UCSD-AML1 (cell line): ENCODE measurements at regions not wholly inside any gene's neighbourhood (a gene's known extent, or its start where the extent isn't known, plus 50 kb on each side); places are given as distances from the start of the nearest gene placed in this dataset.

Source experiments
- DNase-seq: peaks from one replicate; lab custom pipeline; 2025; ENCODE audit not compliant: unreplicated experiment; lab: John Stamatoyannopoulos, UW

- DNase-seq: no peak
Observed at GRCh38 chr22:47967831-47968230, 1205.4 kb downstream of the TBC1D22A start.

GRCh38 chr22:47966316-47966715 lies 1203.9 kb downstream of the TBC1D22A start:
- DNase-seq: no peak

GRCh38 chr22:47965896-47966295 lies 1203.4 kb downstream of the TBC1D22A start:
- DNase-seq: no peak

- DNase-seq: no peak
Observed at GRCh38 chr22:47965066-47965465, 1202.6 kb downstream of the TBC1D22A start.

- no peak for DNase-seq
Observed at GRCh38 chr22:47963660-47964059, 1201.2 kb downstream of the TBC1D22A start.

- no peak for DNase-seq
Observed at GRCh38 chr22:47957649-47958048, 1195.2 kb downstream of the TBC1D22A start.

- DNase-seq: no peak
Observed at GRCh38 chr22:47954107-47954506, 1191.7 kb downstream of the TBC1D22A start.

- DNase-seq: no peak
Observed at GRCh38 chr22:47944941-47945340, 1182.5 kb downstream of the TBC1D22A start.

- DNase-seq: no peak
Observed at GRCh38 chr22:47943729-47944700, 1181.6 kb downstream of the TBC1D22A start.

GRCh38 chr22:47940211-47940610 lies 1177.8 kb downstream of the TBC1D22A start:
- DNase-seq: no peak

GRCh38 chr22:47933891-47934290 lies 1171.4 kb downstream of the TBC1D22A start:
- no peak for DNase-seq

- DNase-seq: no peak
Observed at GRCh38 chr22:47933226-47933625, 1170.8 kb downstream of the TBC1D22A start.

- DNase-seq: no peak
Observed at GRCh38 chr22:47929646-47930185, 1167.3 kb downstream of the TBC1D22A start.

GRCh38 chr22:47929073-47929472 lies 1166.6 kb downstream of the TBC1D22A start:
- no peak for DNase-seq

GRCh38 chr22:47928631-47929030 lies 1166.2 kb downstream of the TBC1D22A start:
- no peak for DNase-seq

- no peak for DNase-seq
Observed at GRCh38 chr22:47927648-47928210, 1165.3 kb downstream of the TBC1D22A start.

GRCh38 chr22:47923011-47923427 lies 1160.6 kb downstream of the TBC1D22A start:
- no peak for DNase-seq

- DNase-seq: no peak
Observed at GRCh38 chr22:47921906-47922305, 1159.5 kb downstream of the TBC1D22A start.

- DNase-seq: no peak
Observed at GRCh38 chr22:47920380-47920959, 1158.0 kb downstream of the TBC1D22A start.

GRCh38 chr22:47919893-47920292 lies 1157.4 kb downstream of the TBC1D22A start:
- no peak for DNase-seq

- no peak for DNase-seq
Observed at GRCh38 chr22:47919001-47919441, 1156.6 kb downstream of the TBC1D22A start.
